K562 (cell line): ENCODE measurements at regions not wholly inside any gene's neighbourhood (a gene's known extent, or its start where the extent isn't known, plus 50 kb on each side); places are given as distances from the start of the nearest gene placed in this dataset.

Source experiments
- CEBPB ChIP-seq: fragments of 450-650 bp; IDR thresholded peaks from 2 replicates; pipeline ENCODE4 v1.6.1; 2016; ENCODE audit warnings: missing genetic modification characterization, missing compliant biosample characterization
- RFX5 ChIP-seq: IDR thresholded peaks from 2 replicates; pipeline ENCODE4 v1.6.1; 2011; ENCODE audit warnings: low read depth, mild to moderate bottlenecking, improper control_type of control experiment, low read length
- ZNF764 ChIP-seq: fragments of 250-450 bp; sonication (Bioruptor Pico); IDR thresholded peaks from 2 replicates; pipeline ENCODE4 v1.4.0; 2020; ENCODE audit warnings: low read depth, mild to moderate bottlenecking, moderate library complexity
- TF ChIP-seq, protein P1 (sequence below): fragments of 200-600 bp; sonication (generic); IDR thresholded peaks from one replicate; pipeline ENCODE4 v1.6.1; 2012; ENCODE audit warnings: mild to moderate bottlenecking, low read depth, low read length, inconsistent platforms

DNA sequence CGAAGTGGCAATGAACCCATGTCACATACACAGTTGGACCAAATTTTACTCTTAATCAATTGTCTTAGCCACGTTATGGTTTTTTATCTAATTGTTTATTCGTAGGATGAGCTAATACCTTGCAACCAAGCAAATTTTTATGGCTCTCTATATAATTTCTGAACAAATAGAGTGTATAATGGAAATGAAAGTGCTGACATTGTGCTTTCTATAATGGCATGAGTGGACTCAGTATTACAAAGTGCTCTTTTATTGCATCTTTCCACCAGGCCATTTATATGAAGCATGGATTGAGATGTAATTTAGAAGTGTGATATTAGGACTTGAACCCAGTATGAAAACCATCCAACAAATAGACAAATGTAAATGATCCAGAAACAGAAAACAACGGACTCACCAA is 1096.0 kb downstream of the DTWD2 start (continued):
- TF ChIP-seq, protein P1, sequence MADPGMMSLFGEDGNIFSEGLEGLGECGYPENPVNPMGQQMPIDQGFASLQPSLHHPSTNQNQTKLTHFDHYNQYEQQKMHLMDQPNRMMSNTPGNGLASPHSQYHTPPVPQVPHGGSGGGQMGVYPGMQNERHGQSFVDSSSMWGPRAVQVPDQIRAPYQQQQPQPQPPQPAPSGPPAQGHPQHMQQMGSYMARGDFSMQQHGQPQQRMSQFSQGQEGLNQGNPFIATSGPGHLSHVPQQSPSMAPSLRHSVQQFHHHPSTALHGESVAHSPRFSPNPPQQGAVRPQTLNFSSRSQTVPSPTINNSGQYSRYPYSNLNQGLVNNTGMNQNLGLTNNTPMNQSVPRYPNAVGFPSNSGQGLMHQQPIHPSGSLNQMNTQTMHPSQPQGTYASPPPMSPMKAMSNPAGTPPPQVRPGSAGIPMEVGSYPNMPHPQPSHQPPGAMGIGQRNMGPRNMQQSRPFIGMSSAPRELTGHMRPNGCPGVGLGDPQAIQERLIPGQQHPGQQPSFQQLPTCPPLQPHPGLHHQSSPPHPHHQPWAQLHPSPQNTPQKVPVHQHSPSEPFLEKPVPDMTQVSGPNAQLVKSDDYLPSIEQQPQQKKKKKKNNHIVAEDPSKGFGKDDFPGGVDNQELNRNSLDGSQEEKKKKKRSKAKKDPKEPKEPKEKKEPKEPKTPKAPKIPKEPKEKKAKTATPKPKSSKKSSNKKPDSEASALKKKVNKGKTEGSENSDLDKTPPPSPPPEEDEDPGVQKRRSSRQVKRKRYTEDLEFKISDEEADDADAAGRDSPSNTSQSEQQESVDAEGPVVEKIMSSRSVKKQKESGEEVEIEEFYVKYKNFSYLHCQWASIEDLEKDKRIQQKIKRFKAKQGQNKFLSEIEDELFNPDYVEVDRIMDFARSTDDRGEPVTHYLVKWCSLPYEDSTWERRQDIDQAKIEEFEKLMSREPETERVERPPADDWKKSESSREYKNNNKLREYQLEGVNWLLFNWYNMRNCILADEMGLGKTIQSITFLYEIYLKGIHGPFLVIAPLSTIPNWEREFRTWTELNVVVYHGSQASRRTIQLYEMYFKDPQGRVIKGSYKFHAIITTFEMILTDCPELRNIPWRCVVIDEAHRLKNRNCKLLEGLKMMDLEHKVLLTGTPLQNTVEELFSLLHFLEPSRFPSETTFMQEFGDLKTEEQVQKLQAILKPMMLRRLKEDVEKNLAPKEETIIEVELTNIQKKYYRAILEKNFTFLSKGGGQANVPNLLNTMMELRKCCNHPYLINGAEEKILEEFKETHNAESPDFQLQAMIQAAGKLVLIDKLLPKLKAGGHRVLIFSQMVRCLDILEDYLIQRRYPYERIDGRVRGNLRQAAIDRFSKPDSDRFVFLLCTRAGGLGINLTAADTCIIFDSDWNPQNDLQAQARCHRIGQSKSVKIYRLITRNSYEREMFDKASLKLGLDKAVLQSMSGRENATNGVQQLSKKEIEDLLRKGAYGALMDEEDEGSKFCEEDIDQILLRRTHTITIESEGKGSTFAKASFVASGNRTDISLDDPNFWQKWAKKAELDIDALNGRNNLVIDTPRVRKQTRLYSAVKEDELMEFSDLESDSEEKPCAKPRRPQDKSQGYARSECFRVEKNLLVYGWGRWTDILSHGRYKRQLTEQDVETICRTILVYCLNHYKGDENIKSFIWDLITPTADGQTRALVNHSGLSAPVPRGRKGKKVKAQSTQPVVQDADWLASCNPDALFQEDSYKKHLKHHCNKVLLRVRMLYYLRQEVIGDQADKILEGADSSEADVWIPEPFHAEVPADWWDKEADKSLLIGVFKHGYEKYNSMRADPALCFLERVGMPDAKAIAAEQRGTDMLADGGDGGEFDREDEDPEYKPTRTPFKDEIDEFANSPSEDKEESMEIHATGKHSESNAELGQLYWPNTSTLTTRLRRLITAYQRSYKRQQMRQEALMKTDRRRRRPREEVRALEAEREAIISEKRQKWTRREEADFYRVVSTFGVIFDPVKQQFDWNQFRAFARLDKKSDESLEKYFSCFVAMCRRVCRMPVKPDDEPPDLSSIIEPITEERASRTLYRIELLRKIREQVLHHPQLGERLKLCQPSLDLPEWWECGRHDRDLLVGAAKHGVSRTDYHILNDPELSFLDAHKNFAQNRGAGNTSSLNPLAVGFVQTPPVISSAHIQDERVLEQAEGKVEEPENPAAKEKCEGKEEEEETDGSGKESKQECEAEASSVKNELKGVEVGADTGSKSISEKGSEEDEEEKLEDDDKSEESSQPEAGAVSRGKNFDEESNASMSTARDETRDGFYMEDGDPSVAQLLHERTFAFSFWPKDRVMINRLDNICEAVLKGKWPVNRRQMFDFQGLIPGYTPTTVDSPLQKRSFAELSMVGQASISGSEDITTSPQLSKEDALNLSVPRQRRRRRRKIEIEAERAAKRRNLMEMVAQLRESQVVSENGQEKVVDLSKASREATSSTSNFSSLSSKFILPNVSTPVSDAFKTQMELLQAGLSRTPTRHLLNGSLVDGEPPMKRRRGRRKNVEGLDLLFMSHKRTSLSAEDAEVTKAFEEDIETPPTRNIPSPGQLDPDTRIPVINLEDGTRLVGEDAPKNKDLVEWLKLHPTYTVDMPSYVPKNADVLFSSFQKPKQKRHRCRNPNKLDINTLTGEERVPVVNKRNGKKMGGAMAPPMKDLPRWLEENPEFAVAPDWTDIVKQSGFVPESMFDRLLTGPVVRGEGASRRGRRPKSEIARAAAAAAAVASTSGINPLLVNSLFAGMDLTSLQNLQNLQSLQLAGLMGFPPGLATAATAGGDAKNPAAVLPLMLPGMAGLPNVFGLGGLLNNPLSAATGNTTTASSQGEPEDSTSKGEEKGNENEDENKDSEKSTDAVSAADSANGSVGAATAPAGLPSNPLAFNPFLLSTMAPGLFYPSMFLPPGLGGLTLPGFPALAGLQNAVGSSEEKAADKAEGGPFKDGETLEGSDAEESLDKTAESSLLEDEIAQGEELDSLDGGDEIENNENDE = no peak
- TF ChIP-seq CEBPB (tag) (no peak), ZNF764 (CRISPR knock-in tag) (no peak), RFX5 (no peak)
